Mammary epithelial cell (primary cell): ENCODE measurements at regions not wholly inside any gene's neighbourhood (a gene's known extent, or its start where the extent isn't known, plus 50 kb on each side); places are given as distances from the start of the nearest gene placed in this dataset.

Experiments
- EZH2 ChIP-seq: IDR thresholded peaks from 2 replicates; pipeline ENCODE4 v1.6.1; 2012; ENCODE audit warnings: low read length, inconsistent platforms, borderline replicate concordance
- TF ChIP-seq, protein P1 (sequence below), 2 donors: IDR thresholded peaks in 1 of 2; conservative IDR thresholded peaks in 1 of 2; 2 replicates each; pipeline ENCODE4 v1.5.1; 2011 to 2012; ENCODE audit warnings: inconsistent platforms in 2 of 2, low read length in 2 of 2, mild to moderate bottlenecking in 2 of 2, control low read depth in 1 of 2, low read depth in 1 of 2; ENCODE audit not compliant: insufficient read depth in 1 of 2; ENCODE audit errors: extremely low read depth in 1 of 2

DNA sequence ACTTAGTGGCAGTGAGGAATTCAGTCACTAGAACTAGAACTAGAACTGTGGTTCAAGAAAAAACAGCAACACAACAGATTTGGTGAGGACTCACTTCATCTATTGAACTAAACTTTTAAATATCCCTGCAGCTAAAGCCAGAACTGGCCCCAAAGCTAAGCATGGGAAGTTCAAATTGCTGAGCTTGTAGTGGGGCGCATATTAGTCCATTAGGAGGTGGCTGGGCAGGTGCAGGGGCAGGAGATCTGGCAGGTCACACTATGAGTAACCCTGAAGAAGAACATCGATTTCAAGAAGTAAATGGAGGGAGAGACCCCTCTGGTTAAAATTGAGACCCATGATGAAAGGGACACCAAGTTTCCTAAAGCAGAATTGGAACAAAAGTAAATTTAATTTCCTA lies 73.8 kb upstream of the UBAC2 start:
- TF ChIP-seq, protein P1, sequence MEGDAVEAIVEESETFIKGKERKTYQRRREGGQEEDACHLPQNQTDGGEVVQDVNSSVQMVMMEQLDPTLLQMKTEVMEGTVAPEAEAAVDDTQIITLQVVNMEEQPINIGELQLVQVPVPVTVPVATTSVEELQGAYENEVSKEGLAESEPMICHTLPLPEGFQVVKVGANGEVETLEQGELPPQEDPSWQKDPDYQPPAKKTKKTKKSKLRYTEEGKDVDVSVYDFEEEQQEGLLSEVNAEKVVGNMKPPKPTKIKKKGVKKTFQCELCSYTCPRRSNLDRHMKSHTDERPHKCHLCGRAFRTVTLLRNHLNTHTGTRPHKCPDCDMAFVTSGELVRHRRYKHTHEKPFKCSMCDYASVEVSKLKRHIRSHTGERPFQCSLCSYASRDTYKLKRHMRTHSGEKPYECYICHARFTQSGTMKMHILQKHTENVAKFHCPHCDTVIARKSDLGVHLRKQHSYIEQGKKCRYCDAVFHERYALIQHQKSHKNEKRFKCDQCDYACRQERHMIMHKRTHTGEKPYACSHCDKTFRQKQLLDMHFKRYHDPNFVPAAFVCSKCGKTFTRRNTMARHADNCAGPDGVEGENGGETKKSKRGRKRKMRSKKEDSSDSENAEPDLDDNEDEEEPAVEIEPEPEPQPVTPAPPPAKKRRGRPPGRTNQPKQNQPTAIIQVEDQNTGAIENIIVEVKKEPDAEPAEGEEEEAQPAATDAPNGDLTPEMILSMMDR (conservative IDR thresholded peaks at IDR 0.05 in 1 of 2, IDR thresholded peaks at IDR 0.05 in 1 of 2; ENCODE audit: extremely low read depth in 1 of 2, insufficient read depth in 1 of 2, low read depth in 1 of 2, low read length in 2 of 2): no peak
- TF ChIP-seq EZH2: no peak
